ENCODE measurements at regions not wholly inside any gene's neighbourhood (a gene's known extent, or its start where the extent isn't known, plus 50 kb on each side); places are given as distances from the start of the nearest gene placed in this dataset.

DNA sequence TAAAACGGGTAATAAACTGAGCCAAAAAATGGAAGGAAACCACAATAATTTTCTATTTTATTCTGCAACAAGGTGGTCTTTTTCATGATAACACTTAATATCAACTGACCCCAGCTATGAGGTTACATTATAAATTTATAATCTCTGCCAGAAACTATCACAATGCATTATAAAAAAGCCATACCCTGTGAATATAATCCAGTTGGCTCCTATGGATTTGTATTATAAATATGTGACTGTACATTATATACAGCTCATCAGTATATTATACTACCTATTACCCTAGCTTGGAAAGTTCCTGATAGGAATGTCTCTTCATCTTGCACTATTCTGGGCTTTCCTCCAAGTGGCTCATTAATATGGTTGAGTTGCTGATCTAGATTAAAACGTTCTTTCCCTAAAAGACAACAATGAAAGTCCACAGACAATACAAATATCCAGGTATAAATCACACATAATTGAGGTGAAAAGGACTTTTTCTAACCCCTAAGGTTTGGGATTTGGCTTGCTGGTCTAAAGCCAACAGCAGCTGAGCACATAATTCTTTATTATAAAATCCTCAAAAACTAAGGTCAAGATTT is 487.7 kb downstream of the TTLL7 start:
- SMC1A ChIA-PET (ENCODE audit: uncharacterized antibody, unreplicated experiment) = interaction anchor here (0.6 to 4.6 kb wide), 5 partner anchors 9 to 705 kb away, joined by 3 to 43 read pairs (median 3); no protein-coding TSS in a partner anchor
- CTCF ChIA-PET = interaction anchor here (0.8 to 1.3 kb wide), 3 partner anchors 9 to 13 kb away, joined by 3 to 5 read pairs (median 3); no protein-coding TSS in a partner anchor
- Histone ChIP-seq H3K4me1 (ENCODE audit: control insufficient read depth, insufficient read depth, low read length) (peaks cover 19% of the 10 kb centered on the region), H2AFZ (ENCODE audit: control insufficient read depth, low read depth, low read length) (no peak overlapping the region), H3K79me2 (ENCODE audit: control insufficient read depth, insufficient read depth, low read length) (no peaks in the 10 kb centered on the region), H3K4me3 (no peak overlapping the region), H3K4me2 (ENCODE audit: control insufficient read depth, insufficient read depth) (no peak overlapping the region), H3K9ac (ENCODE audit: control insufficient read depth, insufficient read depth, low read length) (no peak overlapping the region), H4K20me1 (ENCODE audit: control insufficient read depth, insufficient read depth) (no peaks in the 10 kb centered on the region), H3K9me3 (replicated peaks; ENCODE audit: control insufficient read depth, insufficient read depth, low read length) (no peaks in the 10 kb centered on the region; the same call in 1 of the 3 replicates), H3K27ac (ENCODE audit: control insufficient read depth, insufficient read depth) (no peak overlapping the region), H3K36me3 (ENCODE audit: control insufficient read depth in 2 of 2, insufficient read depth in 2 of 2, low read length in 1 of 2) (no peaks in the 10 kb centered on the region), H3K27me3 (replicated peaks in 1 of 2; ENCODE audit: control insufficient read depth in 2 of 2, insufficient read depth in 2 of 2, low read length in 1 of 2) (no peaks in the 10 kb centered on the region)
- POLR2A ChIA-PET = interaction anchor here (1.3 kb wide), 1 partner anchor 10 kb away, joined by 3 read pairs; no protein-coding TSS in a partner anchor
- in situ Hi-C loops (cut with MboI) = no loop called here
- intact Hi-C loops (cut with micrococcal nuclease; ENCODE audit: unreplicated experiment) = no loop called here
- FAIRE-seq (no peak), ATAC-seq (no peak), DNase-seq (ENCODE audit: low read depth, low spot score) (no peak)
- BruUV-seq (replicated peaks) = no TSS peak
- WGBS (ENCODE audit: insufficient coverage, insufficient replicate concordance, low lambda C conversion rate, missing lambda C conversion rate) = 46% methylated on average over 2 of the region's 2 CpGs
- RAD21 ChIA-PET (ENCODE audit: unreplicated experiment) = interaction anchor here (1.0 to 1.2 kb wide), 2 partner anchors 10 to 12 kb away, joined by 3 read pairs; no protein-coding TSS in a partner anchor
- TF ChIP-seq SMC3 (IDR thresholded peaks at IDR 0.05; ENCODE audit: borderline replicate concordance, low read length) (no peak), FOXK2 (IDR thresholded peaks at IDR 0.05) (no peak), NR2F1 (conservative IDR thresholded peaks at IDR 0.05) (no peak), EED (IDR thresholded peaks at IDR 0.05; ENCODE audit: low read depth) (no peak), SREBF1 (IDR thresholded peaks at IDR 0.05; ENCODE audit: low read length) (no peak), DPF2 (IDR thresholded peaks at IDR 0.05) (no peak)
- TF ChIP-seq, protein P1, sequence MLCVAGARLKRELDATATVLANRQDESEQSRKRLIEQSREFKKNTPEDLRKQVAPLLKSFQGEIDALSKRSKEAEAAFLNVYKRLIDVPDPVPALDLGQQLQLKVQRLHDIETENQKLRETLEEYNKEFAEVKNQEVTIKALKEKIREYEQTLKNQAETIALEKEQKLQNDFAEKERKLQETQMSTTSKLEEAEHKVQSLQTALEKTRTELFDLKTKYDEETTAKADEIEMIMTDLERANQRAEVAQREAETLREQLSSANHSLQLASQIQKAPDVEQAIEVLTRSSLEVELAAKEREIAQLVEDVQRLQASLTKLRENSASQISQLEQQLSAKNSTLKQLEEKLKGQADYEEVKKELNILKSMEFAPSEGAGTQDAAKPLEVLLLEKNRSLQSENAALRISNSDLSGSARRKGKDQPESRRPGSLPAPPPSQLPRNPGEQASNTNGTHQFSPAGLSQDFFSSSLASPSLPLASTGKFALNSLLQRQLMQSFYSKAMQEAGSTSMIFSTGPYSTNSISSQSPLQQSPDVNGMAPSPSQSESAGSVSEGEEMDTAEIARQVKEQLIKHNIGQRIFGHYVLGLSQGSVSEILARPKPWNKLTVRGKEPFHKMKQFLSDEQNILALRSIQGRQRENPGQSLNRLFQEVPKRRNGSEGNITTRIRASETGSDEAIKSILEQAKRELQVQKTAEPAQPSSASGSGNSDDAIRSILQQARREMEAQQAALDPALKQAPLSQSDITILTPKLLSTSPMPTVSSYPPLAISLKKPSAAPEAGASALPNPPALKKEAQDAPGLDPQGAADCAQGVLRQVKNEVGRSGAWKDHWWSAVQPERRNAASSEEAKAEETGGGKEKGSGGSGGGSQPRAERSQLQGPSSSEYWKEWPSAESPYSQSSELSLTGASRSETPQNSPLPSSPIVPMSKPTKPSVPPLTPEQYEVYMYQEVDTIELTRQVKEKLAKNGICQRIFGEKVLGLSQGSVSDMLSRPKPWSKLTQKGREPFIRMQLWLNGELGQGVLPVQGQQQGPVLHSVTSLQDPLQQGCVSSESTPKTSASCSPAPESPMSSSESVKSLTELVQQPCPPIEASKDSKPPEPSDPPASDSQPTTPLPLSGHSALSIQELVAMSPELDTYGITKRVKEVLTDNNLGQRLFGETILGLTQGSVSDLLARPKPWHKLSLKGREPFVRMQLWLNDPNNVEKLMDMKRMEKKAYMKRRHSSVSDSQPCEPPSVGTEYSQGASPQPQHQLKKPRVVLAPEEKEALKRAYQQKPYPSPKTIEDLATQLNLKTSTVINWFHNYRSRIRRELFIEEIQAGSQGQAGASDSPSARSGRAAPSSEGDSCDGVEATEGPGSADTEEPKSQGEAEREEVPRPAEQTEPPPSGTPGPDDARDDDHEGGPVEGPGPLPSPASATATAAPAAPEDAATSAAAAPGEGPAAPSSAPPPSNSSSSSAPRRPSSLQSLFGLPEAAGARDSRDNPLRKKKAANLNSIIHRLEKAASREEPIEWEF (IDR thresholded peaks at IDR 0.05; ENCODE audit: insufficient replicate concordance, low read depth, low read length) = no peak
- TF ChIP-seq, protein P2, sequence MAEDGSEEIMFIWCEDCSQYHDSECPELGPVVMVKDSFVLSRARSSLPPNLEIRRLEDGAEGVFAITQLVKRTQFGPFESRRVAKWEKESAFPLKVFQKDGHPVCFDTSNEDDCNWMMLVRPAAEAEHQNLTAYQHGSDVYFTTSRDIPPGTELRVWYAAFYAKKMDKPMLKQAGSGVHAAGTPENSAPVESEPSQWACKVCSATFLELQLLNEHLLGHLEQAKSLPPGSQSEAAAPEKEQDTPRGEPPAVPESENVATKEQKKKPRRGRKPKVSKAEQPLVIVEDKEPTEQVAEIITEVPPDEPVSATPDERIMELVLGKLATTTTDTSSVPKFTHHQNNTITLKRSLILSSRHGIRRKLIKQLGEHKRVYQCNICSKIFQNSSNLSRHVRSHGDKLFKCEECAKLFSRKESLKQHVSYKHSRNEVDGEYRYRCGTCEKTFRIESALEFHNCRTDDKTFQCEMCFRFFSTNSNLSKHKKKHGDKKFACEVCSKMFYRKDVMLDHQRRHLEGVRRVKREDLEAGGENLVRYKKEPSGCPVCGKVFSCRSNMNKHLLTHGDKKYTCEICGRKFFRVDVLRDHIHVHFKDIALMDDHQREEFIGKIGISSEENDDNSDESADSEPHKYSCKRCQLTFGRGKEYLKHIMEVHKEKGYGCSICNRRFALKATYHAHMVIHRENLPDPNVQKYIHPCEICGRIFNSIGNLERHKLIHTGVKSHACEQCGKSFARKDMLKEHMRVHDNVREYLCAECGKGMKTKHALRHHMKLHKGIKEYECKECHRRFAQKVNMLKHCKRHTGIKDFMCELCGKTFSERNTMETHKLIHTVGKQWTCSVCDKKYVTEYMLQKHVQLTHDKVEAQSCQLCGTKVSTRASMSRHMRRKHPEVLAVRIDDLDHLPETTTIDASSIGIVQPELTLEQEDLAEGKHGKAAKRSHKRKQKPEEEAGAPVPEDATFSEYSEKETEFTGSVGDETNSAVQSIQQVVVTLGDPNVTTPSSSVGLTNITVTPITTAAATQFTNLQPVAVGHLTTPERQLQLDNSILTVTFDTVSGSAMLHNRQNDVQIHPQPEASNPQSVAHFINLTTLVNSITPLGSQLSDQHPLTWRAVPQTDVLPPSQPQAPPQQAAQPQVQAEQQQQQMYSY (CRISPR knock-in tag; IDR thresholded peaks at IDR 0.05) = no peak
- TF ChIP-seq, protein P3, sequence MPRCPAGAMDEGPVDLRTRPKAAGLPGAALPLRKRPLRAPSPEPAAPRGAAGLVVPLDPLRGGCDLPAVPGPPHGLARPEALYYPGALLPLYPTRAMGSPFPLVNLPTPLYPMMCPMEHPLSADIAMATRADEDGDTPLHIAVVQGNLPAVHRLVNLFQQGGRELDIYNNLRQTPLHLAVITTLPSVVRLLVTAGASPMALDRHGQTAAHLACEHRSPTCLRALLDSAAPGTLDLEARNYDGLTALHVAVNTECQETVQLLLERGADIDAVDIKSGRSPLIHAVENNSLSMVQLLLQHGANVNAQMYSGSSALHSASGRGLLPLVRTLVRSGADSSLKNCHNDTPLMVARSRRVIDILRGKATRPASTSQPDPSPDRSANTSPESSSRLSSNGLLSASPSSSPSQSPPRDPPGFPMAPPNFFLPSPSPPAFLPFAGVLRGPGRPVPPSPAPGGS (IDR thresholded peaks at IDR 0.05; ENCODE audit: borderline replicate concordance, insufficient read depth, low read depth, low read length, poor library complexity, severe bottlenecking) = no peak
